ENCODE measurements at regions not wholly inside any gene's neighbourhood (a gene's known extent, or its start where the extent isn't known, plus 50 kb on each side); places are given as distances from the start of the nearest gene placed in this dataset.
"Not testable (repeated sequence)": the region's sequence is repeated elsewhere in the genome, so short reads cannot be mapped to it uniquely, and the experiment has no call there.

- Mint-ChIP-seq H3K4me1 (peaks cover 22% of the 10 kb centered on the region), H3K4me3 (no peak overlapping the region), H3K9me3 (no peaks in the 10 kb centered on the region), H3K36me3 (no peaks in the 10 kb centered on the region), H3K27ac (no peak overlapping the region)
- ATAC-seq (no peak), DNase-seq (ENCODE audit: low spot score in 2 of 2) (no peak)
These were observed 63.0 kb downstream of the HOXA1 start for GRCh38 chr7:27032839-27033238.

GRCh38 chr7:27031289-27032172 is 64.3 kb downstream of the HOXA1 start:
- peak; percentile 42 for ATAC-seq
- DNase-seq (ENCODE audit: low spot score in 2 of 2): no peak
- H3K27ac Mint-ChIP-seq: peak overlapping the region; percentile 15

DNA sequence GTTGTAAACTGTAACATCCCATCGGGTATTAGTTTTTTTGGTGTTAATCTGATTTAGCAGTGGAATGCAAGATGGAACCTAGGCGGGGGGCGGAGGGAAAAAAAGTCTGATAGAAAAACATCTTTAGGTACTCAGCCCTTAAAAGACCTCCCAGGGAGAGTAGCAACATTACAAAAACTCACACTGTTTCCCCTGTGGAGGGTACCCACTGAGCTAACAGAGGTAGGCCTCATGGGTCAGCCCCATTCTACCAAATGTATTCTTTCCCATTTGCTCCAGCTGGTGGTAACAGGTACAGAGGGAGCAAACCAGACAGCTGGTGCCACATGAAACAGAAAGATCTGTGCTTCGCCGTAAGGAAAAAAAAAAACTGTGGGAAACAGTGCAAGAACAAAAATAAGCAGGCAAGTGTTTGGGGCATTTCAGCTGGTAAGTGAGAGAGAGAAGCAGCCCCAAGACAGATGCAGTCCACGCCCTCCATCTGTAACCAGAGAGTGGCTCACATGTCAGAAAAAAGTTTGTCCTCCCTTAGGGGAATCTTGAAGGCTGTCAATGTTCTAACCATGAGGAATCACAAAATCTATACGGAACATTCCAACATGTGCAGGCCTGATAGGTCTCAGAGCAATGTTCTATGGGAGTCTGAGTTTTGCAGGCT is 65.3 kb downstream of the HOXA1 start:
- H3K27ac Mint-ChIP-seq: no peak overlapping the region
- no peak overlapping the region for H3K4me3 Mint-ChIP-seq
- H3K9me3 Mint-ChIP-seq: no peaks in the 10 kb centered on the region
- ATAC-seq (no peak), DNase-seq (ENCODE audit: low spot score in 2 of 2) (no peak)
- H3K36me3 Mint-ChIP-seq: no peaks in the 10 kb centered on the region
- peaks cover 22% of the 10 kb centered on the region for H3K4me1 Mint-ChIP-seq

More at GRCh38 chr7:27031289-27032172, 64.3 kb downstream of the HOXA1 start:
- Mint-ChIP-seq H3K36me3 (no peaks in the 10 kb centered on the region), H3K4me3 (no peak overlapping the region), H3K4me1 (peaks cover 22% of the 10 kb centered on the region), H3K9me3 (no peaks in the 10 kb centered on the region)

DNA sequence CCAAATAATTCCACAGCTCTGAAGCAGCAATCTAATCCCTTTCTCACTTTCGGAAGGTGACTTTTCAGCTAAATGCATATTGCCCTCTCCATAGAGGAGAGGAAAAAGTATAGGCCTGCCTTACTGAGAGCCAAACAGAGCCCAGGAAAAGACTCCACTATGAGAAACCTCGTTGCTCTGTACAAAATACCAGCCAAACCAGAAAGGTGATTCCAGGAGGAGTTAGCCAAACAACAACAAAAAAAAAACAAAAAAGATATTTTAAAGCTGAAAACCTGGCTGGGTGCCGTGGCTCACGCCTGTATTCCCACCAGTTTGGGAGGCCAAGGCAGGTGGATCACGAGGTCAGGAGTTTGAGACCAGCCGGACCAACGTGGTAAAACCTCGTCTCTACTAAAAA is 70.5 kb downstream of the HOXA1 start:
- H3K4me3 Mint-ChIP-seq: no peak overlapping the region
- ATAC-seq (no peak), DNase-seq (ENCODE audit: low spot score in 2 of 2) (no peak)
- no peak overlapping the region for H3K27ac Mint-ChIP-seq
- peaks cover under 1% of the 10 kb centered on the region for H3K4me1 Mint-ChIP-seq
- no peaks in the 10 kb centered on the region for H3K36me3 Mint-ChIP-seq
- no peaks in the 10 kb centered on the region for H3K9me3 Mint-ChIP-seq

DNA sequence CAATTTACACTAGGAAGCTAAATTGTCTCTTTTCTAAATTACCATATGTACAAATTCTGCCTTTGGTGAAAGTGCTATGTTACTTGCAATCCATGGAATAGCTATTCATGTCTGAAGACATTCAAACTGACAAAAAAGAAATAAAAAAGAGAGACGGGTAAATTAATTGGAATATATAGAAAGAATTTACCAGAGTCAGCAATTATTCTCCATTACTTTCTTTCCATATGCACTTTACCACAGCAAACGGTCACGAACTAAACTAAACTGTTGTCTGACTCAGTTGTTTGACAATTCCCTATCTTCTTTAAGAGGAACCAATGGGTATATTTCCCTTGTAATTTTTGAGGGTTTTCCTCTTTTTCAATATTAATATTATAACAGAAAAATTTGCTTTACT is 85.7 kb downstream of the HOXA1 start:
- DNase-seq (ENCODE audit: low spot score in 2 of 2): no peak
- H3K9me3 Mint-ChIP-seq: peaks cover 14% of the 10 kb centered on the region
- no peak overlapping the region for H3K27ac Mint-ChIP-seq
- no peaks in the 10 kb centered on the region for H3K36me3 Mint-ChIP-seq
- no peak for ATAC-seq
- H3K4me3 Mint-ChIP-seq: no peak overlapping the region
- H3K4me1 Mint-ChIP-seq: no peaks in the 10 kb centered on the region

DNA sequence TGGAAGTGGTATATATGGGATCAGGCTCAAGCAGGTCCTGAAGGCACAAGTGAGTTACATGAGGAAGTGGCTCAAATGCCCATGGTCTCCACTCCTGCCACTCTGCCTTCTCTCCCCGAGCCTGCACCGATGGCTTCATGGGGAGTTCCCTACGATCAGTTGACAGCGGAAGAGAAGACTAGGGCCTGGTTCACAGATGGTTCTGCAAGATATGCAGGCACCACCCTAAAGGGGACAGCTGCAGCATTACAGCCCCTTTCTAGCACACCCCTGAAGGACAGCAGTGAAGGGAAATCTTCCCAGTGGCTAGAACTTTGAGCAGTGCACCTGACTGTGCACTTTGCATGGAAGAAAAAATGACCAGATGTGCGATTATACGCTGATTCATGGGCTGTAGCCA is 95.3 kb downstream of the HOXA1 start:
- H3K9me3 Mint-ChIP-seq: peaks cover 2% of the 10 kb centered on the region
- H3K4me3 Mint-ChIP-seq: no peak overlapping the region
- H3K27ac Mint-ChIP-seq: no peak overlapping the region
- H3K4me1 Mint-ChIP-seq: no peaks in the 10 kb centered on the region
- no peaks in the 10 kb centered on the region for H3K36me3 Mint-ChIP-seq
- DNase-seq (ENCODE audit: low spot score in 2 of 2): no peak
- no peak for ATAC-seq

- not testable (repeated sequence) for H3K4me1 Mint-ChIP-seq; DNase-seq (ENCODE audit: low spot score in 2 of 2); H3K36me3 Mint-ChIP-seq; H3K9me3 Mint-ChIP-seq; H3K4me3 Mint-ChIP-seq; H3K27ac Mint-ChIP-seq; ATAC-seq
These were observed 97.5 kb downstream of the HOXA1 start for GRCh38 chr7:26998284-26998683.

- no peak for ATAC-seq
- no peak for DNase-seq (ENCODE audit: low spot score in 2 of 2)
- no peak overlapping the region for H3K4me3 Mint-ChIP-seq
- H3K9me3 Mint-ChIP-seq: peaks cover 2% of the 10 kb centered on the region
- no peaks in the 10 kb centered on the region for H3K4me1 Mint-ChIP-seq
- no peak overlapping the region for H3K27ac Mint-ChIP-seq
- no peaks in the 10 kb centered on the region for H3K36me3 Mint-ChIP-seq
These were observed 100.1 kb downstream of the HOXA1 start for GRCh38 chr7:26995666-26996065.

DNA sequence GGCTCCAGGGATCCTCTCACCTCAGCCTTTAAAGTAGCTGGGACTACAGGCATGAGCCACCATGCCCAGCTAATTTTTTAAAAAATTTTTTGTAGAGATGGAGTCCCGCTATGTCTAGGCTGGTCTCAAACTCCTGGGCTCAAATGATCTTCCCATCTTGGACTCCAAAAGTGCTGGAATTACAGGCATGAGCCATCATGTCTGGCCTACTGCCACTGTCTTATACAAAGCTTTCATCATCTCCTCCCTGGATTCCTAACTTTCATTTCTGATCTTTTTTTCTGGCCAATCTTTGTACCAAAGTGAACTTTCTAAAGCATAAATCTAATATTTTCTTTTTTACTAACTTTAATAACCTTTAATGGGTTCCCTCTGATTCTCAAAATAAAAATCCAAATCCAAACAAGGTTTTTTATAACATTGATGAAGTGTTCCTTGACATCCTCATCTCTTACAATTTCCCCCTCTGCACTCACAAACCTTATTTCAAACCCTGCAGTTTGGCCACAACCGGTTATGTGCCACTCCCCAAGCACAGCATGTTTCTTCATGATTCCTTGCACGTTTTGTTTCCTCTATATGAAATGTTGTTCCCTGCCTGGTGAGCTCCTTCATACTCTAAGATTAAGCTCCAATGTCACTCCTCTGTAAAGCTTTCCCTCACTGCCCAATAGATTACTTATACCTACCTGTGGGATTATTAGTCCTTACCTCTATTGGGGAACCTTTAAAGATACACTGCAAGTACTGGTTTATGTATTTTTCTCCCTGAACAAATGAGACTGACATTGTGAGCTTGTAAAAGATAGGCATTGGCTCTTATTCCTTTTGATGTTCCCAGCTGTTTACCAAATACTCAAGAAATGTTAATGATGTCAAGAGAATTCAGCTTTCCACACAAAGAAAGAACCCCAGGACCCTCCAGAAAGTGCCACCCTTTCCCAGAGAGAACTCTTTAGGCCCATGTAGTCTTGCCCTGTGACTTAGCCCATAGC is 101.7 kb downstream of the HOXA1 start:
- Mint-ChIP-seq H3K4me1 (no peaks in the 10 kb centered on the region), H3K27ac (no peak overlapping the region), H3K9me3 (peaks cover 2% of the 10 kb centered on the region), H3K4me3 (no peak overlapping the region), H3K36me3 (no peaks in the 10 kb centered on the region)
- ATAC-seq: no peak
- no peak for DNase-seq (ENCODE audit: low spot score in 2 of 2)

GRCh38 chr7:26992670-26993069 is 103.1 kb downstream of the HOXA1 start:
- no peaks in the 10 kb centered on the region for H3K4me1 Mint-ChIP-seq
- no peak for ATAC-seq
- H3K36me3 Mint-ChIP-seq: no peaks in the 10 kb centered on the region

DNA sequence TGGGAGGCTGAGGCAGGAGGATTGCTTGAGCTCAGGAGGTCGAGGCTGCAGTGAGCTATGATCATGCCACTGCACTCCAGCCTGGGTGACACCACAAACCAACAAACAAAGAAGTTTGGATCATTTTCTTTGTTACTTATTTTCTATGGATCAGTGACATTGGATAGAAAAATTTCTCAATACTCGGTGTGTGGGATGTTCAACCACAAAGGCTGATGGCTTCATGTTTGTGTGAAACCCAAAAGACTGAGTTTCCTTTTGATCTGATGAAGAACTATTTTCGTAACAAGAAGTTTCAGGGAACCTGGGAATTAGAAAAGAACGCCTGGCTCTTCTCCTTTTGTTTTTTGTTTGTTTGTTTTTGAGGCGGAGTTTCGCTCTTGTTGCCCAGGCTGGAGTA is 104.0 kb downstream of the HOXA1 start:
- H3K4me1 Mint-ChIP-seq: no peaks in the 10 kb centered on the region
- H3K36me3 Mint-ChIP-seq: no peaks in the 10 kb centered on the region
- no peak for ATAC-seq
- H3K4me3 Mint-ChIP-seq: no peak overlapping the region
- no peak overlapping the region for H3K27ac Mint-ChIP-seq
- H3K9me3 Mint-ChIP-seq: no peaks in the 10 kb centered on the region
- DNase-seq (ENCODE audit: low spot score in 2 of 2): no peak

More at GRCh38 chr7:26992670-26993069, 103.1 kb downstream of the HOXA1 start:
- Mint-ChIP-seq H3K27ac (no peak overlapping the region), H3K4me3 (no peak overlapping the region), H3K9me3 (no peaks in the 10 kb centered on the region)
- DNase-seq (ENCODE audit: low spot score in 2 of 2): no peak

DNA sequence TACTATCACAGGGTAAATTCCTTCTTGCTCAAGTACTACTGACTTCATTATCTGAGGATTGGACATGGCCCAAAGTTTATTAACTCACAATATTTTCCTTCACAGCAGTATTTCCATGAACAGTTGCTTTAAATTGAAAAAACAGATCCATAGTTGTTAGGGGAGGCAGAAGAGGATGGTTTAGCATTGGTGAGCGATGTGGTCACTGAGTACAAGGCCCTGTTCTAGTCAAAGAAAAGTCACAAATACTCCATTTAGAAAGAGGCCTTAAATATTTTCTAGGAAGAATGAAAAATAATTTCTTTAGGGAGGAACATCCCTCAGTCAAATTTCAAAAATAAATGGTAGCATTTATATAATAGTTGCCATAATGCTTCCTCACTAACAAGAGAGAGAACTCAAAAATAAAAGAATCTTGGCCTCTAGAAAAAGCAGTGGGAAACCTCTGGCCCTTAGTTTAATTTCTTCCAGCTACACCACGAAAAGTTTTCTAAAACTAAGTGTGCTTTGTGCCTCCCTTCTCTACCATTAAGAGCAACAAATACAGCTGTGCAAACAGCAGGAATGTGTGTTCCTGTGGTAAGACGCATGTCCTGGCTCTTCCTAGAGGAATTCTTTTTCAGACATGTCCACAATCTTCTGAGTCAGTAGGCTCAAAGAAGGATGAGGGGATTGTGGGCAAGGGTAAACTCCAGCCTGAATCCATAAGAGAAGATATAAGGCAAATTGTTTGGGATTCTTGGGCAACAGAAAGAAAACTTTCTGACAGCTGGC is 105.7 kb downstream of the HOXA1 start:
- Mint-ChIP-seq H3K27ac (no peak overlapping the region), H3K9me3 (no peaks in the 10 kb centered on the region), H3K36me3 (no peaks in the 10 kb centered on the region), H3K4me3 (no peak overlapping the region), H3K4me1 (no peaks in the 10 kb centered on the region)
- ATAC-seq (no peak), DNase-seq (ENCODE audit: low spot score in 2 of 2) (no peak)

DNA sequence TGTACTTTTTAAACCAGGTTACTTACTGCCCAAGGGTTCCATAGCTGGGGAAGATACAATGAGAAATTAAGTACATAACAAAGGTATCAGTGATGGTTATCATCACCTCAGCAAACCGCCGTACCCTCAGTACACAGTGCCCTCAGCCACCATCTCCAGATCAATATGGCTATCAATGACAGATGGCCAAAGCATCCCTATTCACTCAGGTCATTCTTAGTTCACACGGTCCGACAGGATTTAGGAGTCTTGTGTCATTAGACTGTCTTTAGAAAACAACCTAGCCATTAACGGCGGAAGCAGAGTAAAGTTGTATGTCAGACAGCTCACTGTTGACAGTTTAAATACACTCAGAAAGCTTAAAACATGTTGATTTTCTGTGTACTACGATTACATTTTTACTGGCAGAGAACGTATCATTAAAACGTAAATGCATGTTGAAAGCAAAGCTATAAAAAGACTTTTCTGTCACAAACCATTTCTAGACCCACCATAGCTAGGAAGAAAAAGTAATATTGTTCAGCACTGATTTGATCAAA is 106.9 kb downstream of the HOXA1 start:
- Mint-ChIP-seq H3K27ac (no peak overlapping the region), H3K4me3 (no peak overlapping the region), H3K36me3 (no peaks in the 10 kb centered on the region), H3K9me3 (no peaks in the 10 kb centered on the region), H3K4me1 (no peaks in the 10 kb centered on the region)
- ATAC-seq (no peak), DNase-seq (ENCODE audit: low spot score in 2 of 2) (no peak)

GRCh38 chr7:26987338-26987737 is 108.5 kb downstream of the HOXA1 start:
- Mint-ChIP-seq H3K4me3 (no peak overlapping the region), H3K36me3 (no peaks in the 10 kb centered on the region), H3K27ac (no peak overlapping the region), H3K9me3 (no peaks in the 10 kb centered on the region), H3K4me1 (no peaks in the 10 kb centered on the region)
- ATAC-seq: no peak
- DNase-seq (ENCODE audit: low spot score in 2 of 2): no peak
